ENCODE measurements at regions not wholly inside any gene's neighbourhood (a gene's known extent, or its start where the extent isn't known, plus 50 kb on each side); places are given as distances from the start of the nearest gene placed in this dataset.

DNA sequence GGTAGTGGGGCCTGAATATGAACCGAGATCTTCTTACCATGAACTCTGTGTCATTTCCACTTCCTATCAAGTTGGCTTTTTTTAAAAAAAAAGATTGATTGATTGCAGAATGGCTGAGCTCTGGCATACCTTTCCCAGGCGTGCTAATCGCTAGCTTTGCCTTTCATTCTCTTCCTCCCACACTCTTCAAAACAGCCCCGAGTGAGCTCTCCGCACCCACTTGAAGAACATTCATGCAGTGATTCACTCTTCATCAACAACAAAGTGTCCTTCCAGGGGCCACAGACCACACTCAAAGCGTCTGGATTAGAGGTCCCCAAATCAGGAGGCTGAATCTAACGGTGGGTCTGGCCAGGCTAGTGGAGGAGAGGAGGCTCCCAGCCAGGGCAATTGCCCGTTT, 96.3 kb upstream of the GALNT2 start:
- Histone ChIP-seq H3K9me3 (ENCODE audit: insufficient read depth, low read length) (peaks cover 10% of the 10 kb centered on the region; the same call in 1 of the 2 replicates), H3K36me3 (ENCODE audit: insufficient read depth, insufficient read length, low read length) (no peaks in the 10 kb centered on the region), H3K4me3 (ENCODE audit: insufficient read length, low read depth) (no peak overlapping the region), H3K4me1 (ENCODE audit: insufficient read depth, insufficient read length) (no peaks in the 10 kb centered on the region), H3K9ac (ENCODE audit: insufficient read length, low read depth) (no peak overlapping the region), H3K27me3 (ENCODE audit: insufficient read depth, insufficient read length) (no peaks in the 10 kb centered on the region)
- TF ChIP-seq SUZ12 (IDR thresholded peaks at IDR 0.05; ENCODE audit: extremely low read depth, insufficient read depth, insufficient read length) (no peak), ZNF274 (IDR thresholded peaks at IDR 0.05; ENCODE audit: low read depth, low read length) (no peak), YY1 (IDR thresholded peaks at IDR 0.05; ENCODE audit: insufficient read depth, insufficient read length) (no peak)
- no peak for DNase-seq (ENCODE audit: low read depth, low spot score)

DNA sequence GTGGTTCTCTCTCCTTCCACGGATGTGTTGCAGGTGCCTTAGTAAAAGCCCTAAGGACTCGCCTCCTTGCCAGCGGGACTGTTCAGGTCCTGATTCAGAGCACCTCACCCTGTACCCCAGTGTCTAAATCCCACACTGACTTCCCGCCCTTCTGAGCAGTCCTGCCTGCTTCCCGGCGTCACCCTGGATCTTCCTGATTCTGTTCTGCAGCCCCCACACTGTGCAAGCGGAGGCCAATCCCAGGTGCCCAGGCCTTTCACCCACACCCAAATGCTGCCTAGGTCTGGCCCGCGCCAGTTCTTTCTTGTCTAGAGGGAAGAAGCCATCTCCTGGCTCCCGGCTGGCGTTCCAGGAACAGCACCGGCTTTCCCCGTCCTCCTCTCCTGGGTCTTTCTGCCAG, 95.9 kb upstream of the GALNT2 start:
- Histone ChIP-seq H3K9me3 (ENCODE audit: insufficient read depth, low read length) (peaks cover 14% of the 10 kb centered on the region; the same call in 1 of the 2 replicates), H3K4me3 (ENCODE audit: insufficient read length, low read depth) (no peak overlapping the region), H3K9ac (ENCODE audit: insufficient read length, low read depth) (no peak overlapping the region), H3K36me3 (ENCODE audit: insufficient read depth, insufficient read length, low read length) (no peaks in the 10 kb centered on the region), H3K27me3 (ENCODE audit: insufficient read depth, insufficient read length) (no peaks in the 10 kb centered on the region), H3K4me1 (ENCODE audit: insufficient read depth, insufficient read length) (no peaks in the 10 kb centered on the region)
- TF ChIP-seq ZNF274 (IDR thresholded peaks at IDR 0.05; ENCODE audit: low read depth, low read length) (no peak), YY1 (IDR thresholded peaks at IDR 0.05; ENCODE audit: insufficient read depth, insufficient read length) (no peak), SUZ12 (IDR thresholded peaks at IDR 0.05; ENCODE audit: extremely low read depth, insufficient read depth, insufficient read length) (no peak)
- no peak for DNase-seq (ENCODE audit: low read depth, low spot score)

DNA sequence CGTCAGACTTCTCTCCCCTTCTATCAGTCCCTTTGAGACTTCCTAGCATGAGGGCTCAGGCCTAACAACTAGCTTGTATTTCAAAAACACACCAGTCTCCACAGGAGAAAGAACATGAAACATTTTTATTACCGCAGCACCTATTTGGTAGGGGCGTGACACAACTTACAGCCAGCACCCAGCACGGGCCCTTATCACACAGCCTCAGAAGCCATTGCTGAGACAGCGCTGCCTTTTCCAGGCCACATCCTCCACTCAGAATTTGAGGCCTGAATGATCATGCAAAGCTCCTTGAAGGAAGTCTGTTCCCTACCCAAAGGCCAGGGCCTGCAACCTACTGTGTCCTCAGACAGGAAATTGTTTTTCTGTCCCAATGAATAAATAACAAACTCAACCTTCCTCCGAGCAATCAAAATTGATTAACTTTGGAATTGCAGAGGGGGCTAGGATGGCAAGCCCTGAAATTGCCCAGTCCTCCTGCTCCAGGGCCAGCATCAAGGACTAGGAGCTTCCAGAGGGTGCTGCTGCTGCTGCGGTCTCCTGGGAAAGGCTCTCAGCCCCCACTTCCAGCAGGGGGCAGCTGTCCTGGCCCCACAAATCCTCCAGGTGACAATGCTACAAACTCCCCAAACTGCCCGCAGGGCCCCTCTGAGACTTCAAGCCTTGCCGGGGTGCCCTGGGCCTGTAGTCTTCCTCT, 94.3 kb upstream of the GALNT2 start:
- Histone ChIP-seq H3K9me3 (ENCODE audit: insufficient read depth, low read length) (peaks cover 27% of the 10 kb centered on the region), H3K27me3 (ENCODE audit: insufficient read depth, insufficient read length) (no peaks in the 10 kb centered on the region), H3K4me1 (ENCODE audit: insufficient read depth, insufficient read length) (no peaks in the 10 kb centered on the region), H3K4me3 (ENCODE audit: insufficient read length, low read depth) (no peak overlapping the region), H3K9ac (ENCODE audit: insufficient read length, low read depth) (no peak overlapping the region), H3K36me3 (ENCODE audit: insufficient read depth, insufficient read length, low read length) (no peaks in the 10 kb centered on the region)
- TF ChIP-seq YY1 (IDR thresholded peaks at IDR 0.05; ENCODE audit: insufficient read depth, insufficient read length) (no peak), SUZ12 (IDR thresholded peaks at IDR 0.05; ENCODE audit: extremely low read depth, insufficient read depth, insufficient read length) (no peak)
- DNase-seq (ENCODE audit: low read depth, low spot score) = peak; percentile 51

DNA sequence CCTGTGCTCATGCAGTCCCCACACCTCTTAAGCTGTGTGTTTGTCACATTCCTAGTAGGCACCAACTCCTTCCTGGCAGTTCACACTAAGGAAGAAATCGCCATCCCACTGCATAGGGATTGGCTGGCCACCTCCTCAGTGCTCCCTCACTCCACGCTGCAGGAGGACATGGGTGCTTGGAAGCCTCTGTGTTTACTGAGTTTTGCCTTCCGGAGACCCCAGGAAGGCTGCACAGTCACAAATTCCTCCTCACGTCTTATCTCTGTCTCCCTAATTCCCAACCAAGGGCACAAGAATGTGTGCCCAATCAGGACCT, 93.8 kb upstream of the GALNT2 start:
- Histone ChIP-seq H3K4me1 (ENCODE audit: insufficient read depth, insufficient read length) (no peaks in the 10 kb centered on the region), H3K9me3 (ENCODE audit: insufficient read depth, low read length) (peaks cover 31% of the 10 kb centered on the region), H3K9ac (ENCODE audit: insufficient read length, low read depth) (no peak overlapping the region), H3K27me3 (ENCODE audit: insufficient read depth, insufficient read length) (no peaks in the 10 kb centered on the region), H3K36me3 (ENCODE audit: insufficient read depth, insufficient read length, low read length) (no peaks in the 10 kb centered on the region), H3K4me3 (ENCODE audit: insufficient read length, low read depth) (no peak overlapping the region)
- TF ChIP-seq SUZ12 (IDR thresholded peaks at IDR 0.05; ENCODE audit: extremely low read depth, insufficient read depth, insufficient read length) (no peak), YY1 (IDR thresholded peaks at IDR 0.05; ENCODE audit: insufficient read depth, insufficient read length) (no peak), ZNF274 (IDR thresholded peaks at IDR 0.05; ENCODE audit: low read depth, low read length) (no peak)
- DNase-seq (ENCODE audit: low read depth, low spot score) = no peak

DNA sequence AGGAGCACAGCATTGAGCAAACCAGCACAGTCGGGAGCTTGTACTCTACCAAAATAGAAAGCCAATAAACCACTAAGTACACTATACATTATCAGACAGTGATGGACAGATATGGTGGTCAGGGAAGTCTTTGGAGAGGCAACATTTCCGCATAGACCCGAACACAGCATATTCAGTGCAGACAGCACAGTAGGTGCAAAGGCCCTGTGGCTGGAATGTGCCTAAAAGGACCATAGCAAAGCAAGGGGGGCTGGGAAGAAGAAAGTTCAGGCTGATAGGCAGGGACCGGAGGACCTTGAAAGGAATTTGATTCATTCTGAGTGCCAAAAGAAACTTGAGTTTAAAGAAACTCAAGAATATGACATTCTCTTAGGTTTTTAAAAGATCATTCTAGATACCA, 92.0 kb upstream of the GALNT2 start:
- Histone ChIP-seq H3K4me1 (ENCODE audit: insufficient read depth, insufficient read length) (no peaks in the 10 kb centered on the region), H3K4me3 (ENCODE audit: insufficient read length, low read depth) (no peak overlapping the region), H3K9ac (ENCODE audit: insufficient read length, low read depth) (no peak overlapping the region), H3K27me3 (ENCODE audit: insufficient read depth, insufficient read length) (no peaks in the 10 kb centered on the region), H3K9me3 (ENCODE audit: insufficient read depth, low read length) (peaks cover 31% of the 10 kb centered on the region), H3K36me3 (ENCODE audit: insufficient read depth, insufficient read length, low read length) (no peaks in the 10 kb centered on the region)
- DNase-seq (ENCODE audit: low read depth, low spot score) = no peak
- TF ChIP-seq YY1 (IDR thresholded peaks at IDR 0.05; ENCODE audit: insufficient read depth, insufficient read length) (no peak), SUZ12 (IDR thresholded peaks at IDR 0.05; ENCODE audit: extremely low read depth, insufficient read depth, insufficient read length) (no peak), ZNF274 (IDR thresholded peaks at IDR 0.05; ENCODE audit: low read depth, low read length) (no peak)

DNA sequence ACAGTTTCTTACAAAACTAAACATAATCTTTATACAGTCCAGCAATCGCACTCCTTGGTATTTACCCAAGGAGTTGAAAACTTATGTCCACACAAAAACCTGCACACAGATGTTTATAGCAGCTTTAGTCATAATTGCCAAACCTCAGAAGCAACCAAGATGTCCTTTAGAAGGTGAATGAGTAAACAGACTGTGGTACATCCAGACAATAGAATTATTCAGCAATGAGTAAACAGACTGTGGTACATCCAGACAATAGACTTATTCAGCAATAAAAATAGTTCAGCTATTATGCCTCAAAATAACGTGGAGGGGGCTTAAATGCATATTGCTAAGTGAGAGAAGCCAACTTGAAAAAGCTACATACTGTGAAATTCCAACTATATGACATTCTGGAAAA, 87.0 kb upstream of the GALNT2 start:
- H3K36me3 ChIP-seq (ENCODE audit: insufficient read depth, insufficient read length, low read length) = no peaks in the 10 kb centered on the region
- H3K9me3 ChIP-seq (ENCODE audit: insufficient read depth, low read length) = peaks cover 28% of the 10 kb centered on the region
- H3K4me1 ChIP-seq (ENCODE audit: insufficient read depth, insufficient read length) = no peaks in the 10 kb centered on the region
- H3K9ac ChIP-seq (ENCODE audit: insufficient read length, low read depth) = no peak overlapping the region
- TF ChIP-seq SUZ12 (IDR thresholded peaks at IDR 0.05; ENCODE audit: extremely low read depth, insufficient read depth, insufficient read length) (no peak), ZNF274 (IDR thresholded peaks at IDR 0.05; ENCODE audit: low read depth, low read length) (no peak)
- DNase-seq (ENCODE audit: low read depth, low spot score) = no peak
- no peak overlapping the region for H3K4me3 ChIP-seq (ENCODE audit: insufficient read length, low read depth)
- H3K27me3 ChIP-seq (ENCODE audit: insufficient read depth, insufficient read length) = no peaks in the 10 kb centered on the region

DNA sequence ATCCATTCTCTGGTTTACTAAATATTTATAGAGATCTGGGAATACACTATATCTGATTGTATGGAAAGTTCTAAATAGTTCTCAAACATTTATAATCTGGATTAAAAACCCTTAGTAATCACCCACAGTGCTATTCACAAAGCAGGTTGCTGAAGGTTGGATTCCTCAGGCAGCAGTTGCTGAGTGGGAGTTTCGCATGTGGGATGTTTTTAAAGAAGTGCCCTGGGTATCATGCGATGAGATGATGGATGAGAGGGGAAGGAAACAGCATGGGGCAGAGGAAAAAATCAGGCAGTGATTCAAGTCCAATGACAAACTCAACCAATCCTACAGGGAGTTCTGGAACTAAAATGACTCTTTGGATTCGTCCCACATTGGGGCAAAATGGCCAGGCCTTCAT, 85.3 kb upstream of the GALNT2 start:
- no peak overlapping the region for H3K4me3 ChIP-seq (ENCODE audit: insufficient read length, low read depth)
- TF ChIP-seq YY1 (IDR thresholded peaks at IDR 0.05; ENCODE audit: insufficient read depth, insufficient read length) = no peak
- no peak for TF ChIP-seq ZNF274 (IDR thresholded peaks at IDR 0.05; ENCODE audit: low read depth, low read length)
- no peak for TF ChIP-seq SUZ12 (IDR thresholded peaks at IDR 0.05; ENCODE audit: extremely low read depth, insufficient read depth, insufficient read length)

More for the DNA sequence above, 85.3 kb upstream of the GALNT2 start:
- Histone ChIP-seq H3K36me3 (ENCODE audit: insufficient read depth, insufficient read length, low read length) (no peaks in the 10 kb centered on the region), H3K4me1 (ENCODE audit: insufficient read depth, insufficient read length) (no peaks in the 10 kb centered on the region), H3K27me3 (ENCODE audit: insufficient read depth, insufficient read length) (no peaks in the 10 kb centered on the region), H3K9ac (ENCODE audit: insufficient read length, low read depth) (no peak overlapping the region), H3K9me3 (ENCODE audit: insufficient read depth, low read length) (peaks cover 14% of the 10 kb centered on the region)
- no peak for DNase-seq (ENCODE audit: low read depth, low spot score)

Measured in NT2/D1 (cell line).